NCI-H2196 (cell line): ENCODE measurements at regions not wholly inside any gene's neighbourhood (a gene's known extent, or its start where the extent isn't known, plus 50 kb on each side); places are given as distances from the start of the nearest gene placed in this dataset.

Source experiments
- DNase-seq: peaks from one replicate; lab custom pipeline; 2025; ENCODE audit not compliant: unreplicated experiment; lab: John Stamatoyannopoulos, UW

DNA sequence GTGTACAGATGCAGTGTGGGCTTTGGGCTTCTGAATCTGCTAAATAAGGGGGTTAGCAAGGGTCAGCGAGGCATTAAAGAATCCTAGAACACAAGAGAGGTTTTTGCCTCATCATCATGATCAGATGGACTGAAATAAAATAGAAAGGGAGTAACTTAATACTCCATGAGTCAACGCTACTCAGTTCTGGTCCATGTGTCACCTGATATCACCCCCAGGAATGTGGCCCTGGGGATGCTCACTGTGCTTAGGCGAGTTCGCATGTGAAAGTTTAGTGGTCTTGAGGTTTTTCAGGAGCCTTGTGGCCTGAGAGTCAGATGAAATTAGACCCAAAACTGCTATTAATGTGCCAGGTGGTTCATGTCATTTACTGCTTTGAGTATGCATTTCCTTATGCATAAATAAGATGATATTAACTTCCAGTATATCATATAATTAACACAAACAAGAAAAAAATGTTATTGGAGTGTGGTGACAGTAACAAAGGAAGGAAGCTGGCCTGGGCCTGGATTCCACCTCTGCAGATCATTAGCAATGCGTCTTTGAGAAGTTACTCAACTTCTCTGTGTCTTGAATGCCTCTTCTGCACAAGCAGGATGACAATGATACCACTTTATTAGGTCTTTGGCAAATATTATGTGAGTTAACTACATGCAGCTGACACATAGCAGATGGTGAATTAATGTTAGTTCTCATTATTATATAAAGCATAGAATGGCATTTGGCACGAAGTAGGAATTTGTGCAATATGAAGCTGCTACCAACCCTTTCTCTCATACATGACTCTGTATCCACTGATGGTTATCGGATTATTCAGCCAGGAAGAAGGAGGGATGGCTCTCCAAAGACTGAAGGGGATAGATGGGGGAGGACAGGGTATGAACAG, 1272.6 kb downstream of the AACS start:
- no peak for DNase-seq

DNA sequence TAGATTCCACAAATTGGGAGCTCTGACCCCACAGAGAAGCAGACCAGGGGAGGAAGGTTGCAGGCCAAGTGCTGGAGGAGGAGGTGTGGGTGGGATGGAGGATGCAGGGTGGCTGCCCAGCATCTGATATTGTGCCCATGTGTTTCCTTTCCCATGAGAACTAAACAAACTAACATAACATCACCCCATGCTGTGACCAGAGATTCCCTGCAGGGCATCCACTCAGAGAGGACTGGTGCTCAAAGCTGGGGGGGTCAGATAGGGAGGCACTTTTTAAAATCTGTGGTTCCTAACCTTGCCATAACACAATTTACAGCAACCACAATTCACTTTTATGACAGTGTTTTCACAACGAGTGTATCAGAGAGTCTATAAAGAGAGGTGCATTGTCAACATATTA, 1277.6 kb downstream of the AACS start:
- DNase-seq, result no peak

GRCh38 chr12:126343321-126343720, 1278.1 kb downstream of the AACS start:
- no peak for DNase-seq

DNA sequence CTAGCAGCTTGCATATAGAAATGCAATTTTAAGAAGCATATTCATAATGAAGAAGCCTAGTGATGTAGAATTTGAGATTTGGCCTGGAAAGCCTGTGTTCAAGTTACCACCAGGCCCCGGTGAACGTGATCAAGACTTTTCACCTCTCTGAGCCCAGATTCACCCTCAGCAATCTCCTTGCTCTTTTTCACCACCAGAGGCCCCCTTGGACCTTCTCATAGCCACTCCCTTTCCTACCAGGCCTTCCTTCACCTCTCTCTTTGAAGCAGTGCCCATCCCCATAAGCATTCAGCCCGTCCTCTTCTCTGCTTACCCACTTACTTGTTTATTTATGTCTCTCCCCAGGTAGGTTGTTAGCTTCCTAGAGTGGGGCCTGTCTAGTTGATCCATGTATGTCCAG, 1280.9 kb downstream of the AACS start:
- no peak for DNase-seq

DNA sequence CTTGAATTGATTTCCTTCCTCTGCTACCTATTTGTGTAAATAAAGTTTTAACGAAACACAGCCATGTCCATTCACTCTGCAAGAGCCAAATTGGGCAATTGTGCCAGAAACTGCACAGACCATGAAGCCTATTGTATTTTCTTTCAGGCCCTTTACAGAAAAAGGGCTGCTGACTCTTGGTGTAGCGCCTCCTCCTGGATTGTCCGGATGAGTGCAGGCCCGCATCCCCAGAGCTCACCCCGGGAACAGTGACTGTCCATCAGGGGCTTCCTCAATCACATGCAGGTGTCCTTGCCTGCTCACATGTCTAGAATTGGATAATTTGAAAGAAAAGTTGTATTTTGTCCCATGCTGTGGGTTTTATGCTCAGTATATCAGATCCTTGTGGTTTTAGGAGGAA, 1282.2 kb downstream of the AACS start:
- DNase-seq, result no peak

GRCh38 chr12:126349383-126349782, 1284.1 kb downstream of the AACS start:
- no peak for DNase-seq

DNA sequence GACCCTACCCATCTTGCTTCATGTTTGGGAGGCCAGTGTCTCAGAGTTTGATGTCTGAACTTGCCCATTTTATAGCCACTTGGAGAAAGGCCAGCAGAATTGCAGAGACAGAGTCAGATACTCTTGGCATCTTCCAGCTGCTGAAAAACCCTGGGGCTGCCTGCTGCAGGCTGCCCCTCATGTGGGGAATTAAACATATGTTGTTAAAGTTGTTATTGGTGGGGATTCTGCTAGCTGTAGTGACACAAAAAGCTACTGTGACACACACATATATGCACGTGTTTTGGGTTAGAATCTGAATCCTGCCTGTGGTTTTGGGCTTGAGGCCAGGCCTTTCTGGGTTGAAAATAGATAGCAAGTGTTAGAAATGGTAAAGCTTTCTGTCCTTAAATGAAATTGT, 1288.4 kb downstream of the AACS start:
- DNase-seq, result no peak

- DNase-seq, result no peak
Measured at GRCh38 chr12:126354633-126355032, 1289.4 kb downstream of the AACS start.

GRCh38 chr12:126355346-126355745, 1290.1 kb downstream of the AACS start:
- no peak for DNase-seq

- DNase-seq, result no peak
Measured at GRCh38 chr12:126358806-126359205, 1293.6 kb downstream of the AACS start.

GRCh38 chr12:126359216-126359615, 1294.0 kb downstream of the AACS start:
- no peak for DNase-seq

- no peak for DNase-seq
Measured at GRCh38 chr12:126361804-126362203, 1296.6 kb downstream of the AACS start.

DNA sequence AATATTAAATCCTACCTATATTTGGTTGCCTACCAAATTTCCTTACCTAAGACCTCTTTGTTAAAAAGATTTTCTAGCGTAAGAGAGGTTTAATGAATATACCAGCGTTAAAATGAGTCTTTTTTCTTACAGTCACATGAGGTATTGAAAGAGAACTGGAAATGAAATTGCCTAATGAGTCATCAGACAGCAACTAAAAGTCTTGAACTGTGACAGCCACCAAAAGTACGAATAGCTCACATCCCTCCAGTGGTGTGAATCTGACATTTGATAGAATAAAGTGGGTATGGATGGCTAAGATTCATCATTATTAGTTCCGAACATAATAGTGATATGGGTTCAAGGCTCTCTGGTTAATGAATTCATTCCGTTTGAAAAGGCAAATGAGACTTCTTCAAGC, 1297.3 kb downstream of the AACS start:
- no peak for DNase-seq

GRCh38 chr12:126362964-126363363, 1297.7 kb downstream of the AACS start:
- DNase-seq, result no peak

DNA sequence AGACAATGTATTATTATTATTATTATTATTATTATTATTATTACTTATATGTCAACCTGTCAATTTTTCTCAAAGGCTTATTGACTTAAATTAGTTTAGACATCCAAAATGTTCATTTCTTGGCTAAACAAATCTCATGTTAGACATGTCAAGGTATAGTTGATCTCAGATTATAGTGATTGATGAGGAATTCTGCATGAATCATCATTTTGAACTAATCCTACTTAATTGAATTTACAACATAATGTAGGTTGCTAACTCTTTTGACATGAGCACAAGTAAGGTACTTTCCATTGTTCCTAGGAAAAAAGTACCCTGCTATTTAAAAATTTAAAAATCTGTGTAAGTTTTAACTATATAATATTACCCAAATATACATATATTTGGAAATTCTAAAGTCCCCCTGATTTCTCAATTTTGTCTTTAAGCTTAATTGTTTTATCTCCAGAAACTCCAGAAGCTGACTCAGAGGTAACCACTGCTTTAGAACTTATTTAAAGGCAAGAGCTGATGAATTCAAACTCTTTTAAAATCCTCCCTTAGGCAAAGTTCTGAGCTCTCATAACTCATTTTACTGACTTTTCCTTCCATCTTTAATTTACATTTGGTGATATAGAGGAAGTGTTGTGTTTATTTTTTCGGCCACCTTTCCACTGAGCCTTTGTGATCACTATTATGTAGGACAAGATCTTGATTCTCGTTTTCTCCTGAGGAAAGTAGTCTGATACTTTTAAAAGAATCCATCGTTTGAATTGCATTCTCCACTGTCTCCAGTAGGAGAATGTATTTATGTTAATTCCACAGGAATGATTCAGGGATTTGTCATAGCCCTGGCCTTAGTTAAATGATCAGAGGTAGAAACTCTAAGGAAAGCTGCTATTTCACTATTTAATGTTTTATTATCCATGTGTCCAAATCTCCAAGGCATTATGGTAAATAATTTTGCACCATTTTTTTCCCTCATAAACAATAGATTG, 1304.5 kb downstream of the AACS start:
- DNase-seq, result no peak

DNA sequence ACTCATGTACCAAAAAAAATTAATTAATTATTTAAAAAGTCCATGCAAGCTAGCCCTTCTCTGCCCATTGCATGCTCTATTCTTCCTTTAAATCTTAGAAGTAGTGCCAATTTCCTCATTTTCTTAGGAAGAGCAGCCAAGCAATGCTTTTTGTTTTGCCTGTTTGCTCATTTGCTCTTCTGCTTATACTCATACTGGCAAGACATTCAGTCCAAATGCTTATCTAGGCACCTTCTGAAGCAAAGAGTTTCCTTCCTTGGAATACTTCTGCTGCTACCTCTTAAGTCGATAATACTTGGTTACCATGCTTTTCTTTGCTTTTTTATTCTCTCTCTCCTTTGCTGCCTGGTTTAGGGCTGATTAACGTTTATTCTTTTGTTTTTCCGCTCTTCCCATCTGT, 1318.3 kb downstream of the AACS start:
- no peak for DNase-seq

DNA sequence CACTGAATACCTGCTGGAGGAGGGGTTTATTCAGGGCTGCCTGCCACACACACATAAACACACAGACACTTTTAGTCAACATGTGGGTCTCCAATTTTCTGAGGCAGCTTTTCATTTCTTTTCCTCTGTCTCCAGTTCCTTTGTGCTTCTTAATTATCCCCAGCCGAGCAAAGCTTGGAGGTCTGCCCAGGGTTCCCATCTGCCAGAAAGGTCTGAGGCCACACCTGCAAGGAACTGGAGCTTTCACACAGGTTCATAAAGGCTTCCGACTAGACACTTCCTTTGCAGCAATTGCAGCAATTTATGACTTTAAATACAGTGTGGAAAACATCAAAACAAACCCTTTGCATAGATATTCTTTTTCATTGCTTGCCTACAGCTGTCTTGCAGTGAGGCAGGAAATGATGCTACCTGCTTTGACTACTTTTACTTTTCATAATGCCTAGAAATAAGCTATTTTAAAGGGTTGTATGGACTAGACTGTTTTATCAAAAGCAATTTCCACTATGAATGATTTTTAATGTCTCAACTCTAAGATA, 1318.9 kb downstream of the AACS start:
- DNase-seq, result no peak

GRCh38 chr12:126385785-126386184, 1320.5 kb downstream of the AACS start:
- no peak for DNase-seq

DNA sequence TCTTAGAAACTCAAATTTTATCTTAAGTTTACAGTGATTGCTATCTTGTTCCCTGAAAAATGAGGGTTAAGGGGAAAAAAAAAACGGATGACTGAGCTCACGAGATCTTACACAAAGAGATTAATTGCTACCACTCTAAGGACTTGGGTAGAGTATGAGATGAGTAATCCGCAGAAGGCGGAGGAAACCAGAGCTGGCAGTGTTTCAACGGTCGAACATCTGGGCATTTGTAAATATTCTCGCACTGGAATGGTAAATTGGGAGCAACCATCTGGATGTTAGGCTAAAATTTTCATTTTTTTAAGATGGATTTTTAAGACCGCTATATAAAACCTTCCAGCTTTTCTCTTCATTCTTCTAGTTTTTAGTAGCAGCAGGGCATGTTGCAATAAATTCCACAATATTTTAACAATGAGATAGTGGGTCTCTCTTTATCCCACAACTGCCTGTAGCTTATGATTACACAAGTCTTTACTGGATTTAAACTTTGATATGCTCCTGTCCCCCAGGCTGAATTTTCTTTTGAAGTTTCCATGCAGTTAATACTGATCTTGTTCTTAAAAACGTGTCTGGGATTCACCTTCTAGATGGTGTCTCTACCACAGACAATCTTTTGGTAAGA, 1324.1 kb downstream of the AACS start:
- no peak for DNase-seq

- DNase-seq, result no peak
Measured at GRCh38 chr12:126389961-126390360, 1324.7 kb downstream of the AACS start.

DNA sequence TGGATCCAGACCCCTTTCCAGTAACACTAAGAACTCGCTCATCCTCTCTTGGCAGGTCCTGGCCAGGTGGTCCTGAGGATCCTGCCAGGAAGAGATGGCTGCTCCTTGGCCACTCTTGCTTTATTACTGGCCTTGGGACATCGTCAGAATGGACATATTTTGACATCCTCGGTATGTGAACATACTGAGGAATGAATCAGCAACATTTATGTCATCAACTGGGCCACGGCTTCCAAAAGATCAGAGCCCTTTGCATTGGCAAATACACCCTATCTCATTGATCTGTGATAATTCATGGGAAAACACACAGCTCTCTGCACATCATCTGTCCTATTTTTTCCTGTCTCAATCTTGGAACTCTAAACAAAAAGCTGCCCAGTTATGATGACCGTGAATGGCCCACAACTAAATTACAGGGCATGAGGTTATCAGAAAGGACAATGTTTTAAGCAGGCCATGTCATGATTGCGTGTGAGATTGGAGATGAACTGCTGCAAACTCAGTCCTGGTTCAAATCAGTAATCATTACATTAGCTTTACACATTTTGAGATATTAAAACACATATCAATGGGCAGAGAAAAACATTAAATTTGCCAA, 1325.8 kb downstream of the AACS start:
- no peak for DNase-seq
